ENCODE measurements at regions not wholly inside any gene's neighbourhood (a gene's known extent, or its start where the extent isn't known, plus 50 kb on each side); places are given as distances from the start of the nearest gene placed in this dataset.

DNA sequence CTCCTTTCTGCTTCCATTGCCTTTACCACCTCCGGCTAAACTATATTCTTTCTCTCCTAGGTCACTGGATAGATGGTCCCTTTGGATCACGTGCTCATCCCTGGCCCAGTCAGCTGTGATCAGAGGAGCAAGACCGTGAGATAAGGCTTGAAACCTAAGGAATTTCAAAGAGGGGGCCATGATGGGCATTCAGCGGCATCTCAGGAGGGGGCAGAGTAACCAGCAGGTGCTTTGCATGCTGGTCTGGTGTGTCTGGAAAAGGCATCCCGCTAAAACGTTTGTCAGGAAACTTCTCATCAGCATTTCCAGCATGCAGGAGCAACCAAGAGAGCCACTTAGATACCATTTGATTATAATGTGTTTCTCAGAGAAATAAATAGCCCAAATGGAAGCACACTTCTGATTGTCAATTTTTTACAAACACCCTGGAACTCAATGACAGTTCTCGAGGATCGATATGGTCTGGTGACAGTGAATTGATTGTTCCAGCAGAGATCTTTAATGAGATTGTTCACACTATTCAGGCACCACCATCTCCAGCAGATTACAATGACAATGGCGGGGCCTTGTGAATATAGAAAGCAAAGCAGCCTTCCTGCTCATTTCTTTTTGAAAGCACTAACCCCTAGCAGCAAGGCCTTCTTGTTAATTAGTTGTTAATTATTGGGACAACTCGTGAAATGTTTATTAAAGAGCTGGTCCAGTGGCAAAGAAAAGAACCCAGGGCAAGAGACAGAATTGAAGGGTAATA lies 327.1 kb downstream of the PTTG2 start:
- dilution Hi-C loops (cut with HindIII; ENCODE audit: low sequenced_read_pairs, unreplicated experiment) = no loop called here
- DNase-seq = no peak
- no peak overlapping the region for H4K91ac ChIP-seq (ENCODE audit: insufficient read depth, low read depth, low read length)
- H3K27me3 ChIP-seq (ENCODE audit: control insufficient read depth, insufficient read depth, low read length) = peaks cover 5% of the 10 kb centered on the region
- H2AFZ ChIP-seq (replicated peaks; ENCODE audit: low read length, poor library complexity) = no peak overlapping the region
- no TSS peak for BruUV-seq (replicated peaks)
- H2BK5ac ChIP-seq (ENCODE audit: low read depth, low read length, poor library complexity, severe bottlenecking) = no peak overlapping the region
- in situ Hi-C loops (cut with MboI; ENCODE audit: low sequenced_read_pairs) = no loop called here
- no peaks in the 10 kb centered on the region for H4K20me1 ChIP-seq (ENCODE audit: insufficient read depth, low read length)
- no peak overlapping the region for H3K14ac ChIP-seq (replicated peaks; ENCODE audit: low read depth, low read length)
- ChIA-PET POLR2A (ENCODE audit: unreplicated experiment) (no interaction called here), CTCF (no interaction called here)
- H3K23ac ChIP-seq (ENCODE audit: low read depth, low read length) = no peak overlapping the region
- H3K27ac ChIP-seq (ENCODE audit: insufficient read depth, low read length) = no peak overlapping the region
- H3K36me3 ChIP-seq (ENCODE audit: control insufficient read depth, insufficient read depth, low read length) = no peaks in the 10 kb centered on the region
- H3K18ac ChIP-seq (ENCODE audit: low read depth, low read length) = no peak overlapping the region
- no peak for ATAC-seq (ENCODE audit: low read depth)
- intact Hi-C loops (cut with micrococcal nuclease) = no loop called here
- no peak overlapping the region for H2BK120ac ChIP-seq (ENCODE audit: low read depth, low read length)
- H3K4me1 ChIP-seq (ENCODE audit: control insufficient read depth, insufficient read depth, low read length) = no peaks in the 10 kb centered on the region; the same call in 1 of the 2 replicates
- H2BK15ac ChIP-seq (ENCODE audit: low read depth, low read length) = no peak overlapping the region
- H3K9me1 ChIP-seq (ENCODE audit: insufficient read depth, low read length) = no peaks in the 10 kb centered on the region
- no peak overlapping the region for H2AK5ac ChIP-seq (ENCODE audit: low read depth, low read length)
- H4K8ac ChIP-seq (ENCODE audit: low read depth in 2 of 2, low read length in 2 of 2) = no peak overlapping the region
- H2AK9ac ChIP-seq (replicated peaks; ENCODE audit: low read depth, low read length, poor library complexity) = no peak overlapping the region
- H3K56ac ChIP-seq (ENCODE audit: extremely low read depth, insufficient read depth, low read length) = no peak overlapping the region
- no peak overlapping the region for H4K5ac ChIP-seq (ENCODE audit: low read depth, low read length)
- no peaks in the 10 kb centered on the region for H3K9me3 ChIP-seq (ENCODE audit: control insufficient read depth, insufficient read depth, low read length)
- TF ChIP-seq, protein P1, sequence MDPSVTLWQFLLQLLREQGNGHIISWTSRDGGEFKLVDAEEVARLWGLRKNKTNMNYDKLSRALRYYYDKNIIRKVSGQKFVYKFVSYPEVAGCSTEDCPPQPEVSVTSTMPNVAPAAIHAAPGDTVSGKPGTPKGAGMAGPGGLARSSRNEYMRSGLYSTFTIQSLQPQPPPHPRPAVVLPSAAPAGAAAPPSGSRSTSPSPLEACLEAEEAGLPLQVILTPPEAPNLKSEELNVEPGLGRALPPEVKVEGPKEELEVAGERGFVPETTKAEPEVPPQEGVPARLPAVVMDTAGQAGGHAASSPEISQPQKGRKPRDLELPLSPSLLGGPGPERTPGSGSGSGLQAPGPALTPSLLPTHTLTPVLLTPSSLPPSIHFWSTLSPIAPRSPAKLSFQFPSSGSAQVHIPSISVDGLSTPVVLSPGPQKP (IDR thresholded peaks at IDR 0.05; ENCODE audit: borderline replicate concordance, low read depth, low read length) = no peak
- TF ChIP-seq RAD21 (IDR thresholded peaks at IDR 0.05; ENCODE audit: low read length) (no peak), MAFK (IDR thresholded peaks at IDR 0.05; ENCODE audit: low read depth, low read length) (no peak), CHD1 (IDR thresholded peaks at IDR 0.05; ENCODE audit: low read depth, low read length) (no peak), SMC3 (IDR thresholded peaks at IDR 0.05; ENCODE audit: low read depth, low read length) (no peak), NFE2L2 (IDR thresholded peaks at IDR 0.05; ENCODE audit: low read depth, low read length) (no peak), RCOR1 (IDR thresholded peaks at IDR 0.05; ENCODE audit: insufficient replicate concordance, low read length) (no peak), POLR2A (IDR thresholded peaks at IDR 0.05; ENCODE audit: low read depth, low read length) (no peak), BHLHE40 (IDR thresholded peaks at IDR 0.05; ENCODE audit: low read depth, low read length) (no peak), FOS (IDR thresholded peaks at IDR 0.05; ENCODE audit: low read depth, low read length) (no peak), MAZ (IDR thresholded peaks at IDR 0.05; ENCODE audit: borderline replicate concordance, low read depth, low read length) (no peak), MXI1 (IDR thresholded peaks at IDR 0.05; ENCODE audit: borderline replicate concordance, low read depth, low read length) (no peak), CEBPB (IDR thresholded peaks at IDR 0.05; ENCODE audit: low read depth, low read length) (no peak), RFX5 (IDR thresholded peaks at IDR 0.05; ENCODE audit: low read depth, low read length) (no peak)
- TF ChIP-seq, protein P2, sequence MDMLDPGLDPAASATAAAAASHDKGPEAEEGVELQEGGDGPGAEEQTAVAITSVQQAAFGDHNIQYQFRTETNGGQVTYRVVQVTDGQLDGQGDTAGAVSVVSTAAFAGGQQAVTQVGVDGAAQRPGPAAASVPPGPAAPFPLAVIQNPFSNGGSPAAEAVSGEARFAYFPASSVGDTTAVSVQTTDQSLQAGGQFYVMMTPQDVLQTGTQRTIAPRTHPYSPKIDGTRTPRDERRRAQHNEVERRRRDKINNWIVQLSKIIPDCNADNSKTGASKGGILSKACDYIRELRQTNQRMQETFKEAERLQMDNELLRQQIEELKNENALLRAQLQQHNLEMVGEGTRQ (IDR thresholded peaks at IDR 0.05; ENCODE audit: low read depth, low read length) = no peak
- TF ChIP-seq, protein P3, sequence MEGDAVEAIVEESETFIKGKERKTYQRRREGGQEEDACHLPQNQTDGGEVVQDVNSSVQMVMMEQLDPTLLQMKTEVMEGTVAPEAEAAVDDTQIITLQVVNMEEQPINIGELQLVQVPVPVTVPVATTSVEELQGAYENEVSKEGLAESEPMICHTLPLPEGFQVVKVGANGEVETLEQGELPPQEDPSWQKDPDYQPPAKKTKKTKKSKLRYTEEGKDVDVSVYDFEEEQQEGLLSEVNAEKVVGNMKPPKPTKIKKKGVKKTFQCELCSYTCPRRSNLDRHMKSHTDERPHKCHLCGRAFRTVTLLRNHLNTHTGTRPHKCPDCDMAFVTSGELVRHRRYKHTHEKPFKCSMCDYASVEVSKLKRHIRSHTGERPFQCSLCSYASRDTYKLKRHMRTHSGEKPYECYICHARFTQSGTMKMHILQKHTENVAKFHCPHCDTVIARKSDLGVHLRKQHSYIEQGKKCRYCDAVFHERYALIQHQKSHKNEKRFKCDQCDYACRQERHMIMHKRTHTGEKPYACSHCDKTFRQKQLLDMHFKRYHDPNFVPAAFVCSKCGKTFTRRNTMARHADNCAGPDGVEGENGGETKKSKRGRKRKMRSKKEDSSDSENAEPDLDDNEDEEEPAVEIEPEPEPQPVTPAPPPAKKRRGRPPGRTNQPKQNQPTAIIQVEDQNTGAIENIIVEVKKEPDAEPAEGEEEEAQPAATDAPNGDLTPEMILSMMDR (conservative IDR thresholded peaks at IDR 0.05; ENCODE audit: low read depth, low read length) = no peak
- no peak overlapping the region for H3K4ac ChIP-seq (ENCODE audit: low read depth, low read length)
- H3K9ac ChIP-seq (ENCODE audit: low read depth, low read length) = no peak overlapping the region
- H3K4me2 ChIP-seq (ENCODE audit: low read depth, low read length) = no peak overlapping the region
- H3K79me1 ChIP-seq (ENCODE audit: low read depth in 1 of 2, low read length in 2 of 2) = no peaks in the 10 kb centered on the region
- H2BK20ac ChIP-seq (ENCODE audit: low read depth, low read length) = no peak overlapping the region
- no CpG with 5 or more reads among the region's 10 CpGs for WGBS, 2 experiments (ENCODE audit: extremely low coverage in 2 of 2, insufficient read length in 1 of 2)
- no peak overlapping the region for H3K4me3 ChIP-seq (ENCODE audit: insufficient read depth, low read depth, low read length)

Measured in IMR-90 (cell line).